ENCODE measurements at regions not wholly inside any gene's neighbourhood (a gene's known extent, or its start where the extent isn't known, plus 50 kb on each side); places are given as distances from the start of the nearest gene placed in this dataset.

DNA sequence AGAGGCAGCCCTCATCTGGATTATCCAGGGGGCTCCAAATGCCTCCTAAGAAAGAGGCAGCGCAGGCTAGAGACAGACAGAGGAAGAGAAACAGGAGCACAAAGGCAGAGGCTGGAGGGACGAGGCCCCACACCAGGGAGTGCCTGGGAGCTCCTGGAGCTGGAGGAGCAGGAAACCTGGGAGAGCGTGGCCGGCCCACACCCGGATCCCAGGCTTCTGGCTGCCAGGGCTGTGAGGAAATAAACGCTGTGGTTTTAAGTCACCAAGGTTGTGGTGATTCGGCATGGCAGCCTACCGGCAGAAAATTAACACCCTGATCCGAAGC, 165.5 kb downstream of the OLFM1 start:
- Histone ChIP-seq H3K9me3 (ENCODE audit: low read depth, low read length) (no peaks in the 10 kb centered on the region), H3K4me1 (ENCODE audit: insufficient read depth, low read length) (no peaks in the 10 kb centered on the region), H3K27me3 (ENCODE audit: insufficient read depth, low read length) (no peaks in the 10 kb centered on the region), H2AFZ (ENCODE audit: low read length) (no peak overlapping the region), H3K4me2 (ENCODE audit: insufficient read depth, low read length) (no peak overlapping the region), H3K36me3 (ENCODE audit: insufficient read depth, low read length) (no peaks in the 10 kb centered on the region), H3K27ac (ENCODE audit: low read depth, low read length) (no peak overlapping the region), H4K20me1 (ENCODE audit: insufficient read depth, low read length) (no peaks in the 10 kb centered on the region), H3K79me2 (ENCODE audit: insufficient read depth, low read length) (no peaks in the 10 kb centered on the region), H3K4me3 (ENCODE audit: insufficient read depth, low read length) (no peak overlapping the region)
- DNase-seq (ENCODE audit: insufficient read length, low spot score, missing footprints) = peak; percentile 54
- TF ChIP-seq, protein P1, sequence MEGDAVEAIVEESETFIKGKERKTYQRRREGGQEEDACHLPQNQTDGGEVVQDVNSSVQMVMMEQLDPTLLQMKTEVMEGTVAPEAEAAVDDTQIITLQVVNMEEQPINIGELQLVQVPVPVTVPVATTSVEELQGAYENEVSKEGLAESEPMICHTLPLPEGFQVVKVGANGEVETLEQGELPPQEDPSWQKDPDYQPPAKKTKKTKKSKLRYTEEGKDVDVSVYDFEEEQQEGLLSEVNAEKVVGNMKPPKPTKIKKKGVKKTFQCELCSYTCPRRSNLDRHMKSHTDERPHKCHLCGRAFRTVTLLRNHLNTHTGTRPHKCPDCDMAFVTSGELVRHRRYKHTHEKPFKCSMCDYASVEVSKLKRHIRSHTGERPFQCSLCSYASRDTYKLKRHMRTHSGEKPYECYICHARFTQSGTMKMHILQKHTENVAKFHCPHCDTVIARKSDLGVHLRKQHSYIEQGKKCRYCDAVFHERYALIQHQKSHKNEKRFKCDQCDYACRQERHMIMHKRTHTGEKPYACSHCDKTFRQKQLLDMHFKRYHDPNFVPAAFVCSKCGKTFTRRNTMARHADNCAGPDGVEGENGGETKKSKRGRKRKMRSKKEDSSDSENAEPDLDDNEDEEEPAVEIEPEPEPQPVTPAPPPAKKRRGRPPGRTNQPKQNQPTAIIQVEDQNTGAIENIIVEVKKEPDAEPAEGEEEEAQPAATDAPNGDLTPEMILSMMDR (IDR thresholded peaks at IDR 0.05; ENCODE audit: extremely low read depth, low read depth, low read length) = no peak

DNA sequence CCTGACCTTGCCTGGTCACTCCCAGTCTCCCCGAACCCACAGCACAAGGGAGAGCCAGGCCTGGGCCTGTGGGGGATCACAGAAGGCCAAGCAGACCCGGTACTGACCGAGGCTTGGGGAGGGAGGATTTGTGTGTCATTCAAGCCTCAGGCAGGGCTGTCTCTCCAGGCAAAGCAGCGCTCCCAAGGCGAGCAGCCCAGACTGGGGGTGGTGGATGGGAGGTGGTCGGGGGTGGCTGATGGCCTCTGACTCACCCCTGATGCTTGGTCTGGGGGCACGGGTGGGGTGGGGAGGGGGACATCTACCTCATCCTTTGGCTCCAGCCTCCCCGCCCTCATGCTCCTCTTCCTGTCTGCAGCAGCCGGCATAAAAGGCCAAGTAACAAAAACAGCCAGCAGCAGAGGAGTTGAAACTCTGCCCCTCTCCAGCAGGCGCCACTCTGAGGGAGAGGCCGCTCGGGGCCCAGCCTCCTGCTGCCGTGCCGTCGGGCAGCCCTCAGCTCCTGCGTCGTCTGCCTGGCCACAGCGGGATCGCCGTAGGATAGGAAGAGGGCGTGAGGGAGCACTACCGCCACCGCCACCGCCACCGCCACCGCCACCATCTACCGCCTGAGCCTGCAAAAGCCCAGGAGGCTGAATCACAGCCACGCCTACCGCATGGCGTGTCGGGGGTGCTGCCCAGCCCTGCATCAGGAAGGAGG, 166.0 kb downstream of the OLFM1 start:
- Histone ChIP-seq H3K9me3 (ENCODE audit: low read depth, low read length) (no peaks in the 10 kb centered on the region), H3K27me3 (ENCODE audit: insufficient read depth, low read length) (no peaks in the 10 kb centered on the region), H2AFZ (ENCODE audit: low read length) (no peak overlapping the region), H4K20me1 (ENCODE audit: insufficient read depth, low read length) (no peaks in the 10 kb centered on the region), H3K36me3 (ENCODE audit: insufficient read depth, low read length) (no peaks in the 10 kb centered on the region), H3K4me1 (ENCODE audit: insufficient read depth, low read length) (no peaks in the 10 kb centered on the region), H3K4me3 (ENCODE audit: insufficient read depth, low read length) (no peak overlapping the region), H3K27ac (ENCODE audit: low read depth, low read length) (no peak overlapping the region), H3K79me2 (ENCODE audit: insufficient read depth, low read length) (no peaks in the 10 kb centered on the region), H3K4me2 (ENCODE audit: insufficient read depth, low read length) (no peak overlapping the region)
- TF ChIP-seq, protein P1 (IDR thresholded peaks at IDR 0.05; ENCODE audit: extremely low read depth, low read depth, low read length) = no peak
- peak; percentile 80 for DNase-seq (ENCODE audit: insufficient read length, low spot score, missing footprints)

DNA sequence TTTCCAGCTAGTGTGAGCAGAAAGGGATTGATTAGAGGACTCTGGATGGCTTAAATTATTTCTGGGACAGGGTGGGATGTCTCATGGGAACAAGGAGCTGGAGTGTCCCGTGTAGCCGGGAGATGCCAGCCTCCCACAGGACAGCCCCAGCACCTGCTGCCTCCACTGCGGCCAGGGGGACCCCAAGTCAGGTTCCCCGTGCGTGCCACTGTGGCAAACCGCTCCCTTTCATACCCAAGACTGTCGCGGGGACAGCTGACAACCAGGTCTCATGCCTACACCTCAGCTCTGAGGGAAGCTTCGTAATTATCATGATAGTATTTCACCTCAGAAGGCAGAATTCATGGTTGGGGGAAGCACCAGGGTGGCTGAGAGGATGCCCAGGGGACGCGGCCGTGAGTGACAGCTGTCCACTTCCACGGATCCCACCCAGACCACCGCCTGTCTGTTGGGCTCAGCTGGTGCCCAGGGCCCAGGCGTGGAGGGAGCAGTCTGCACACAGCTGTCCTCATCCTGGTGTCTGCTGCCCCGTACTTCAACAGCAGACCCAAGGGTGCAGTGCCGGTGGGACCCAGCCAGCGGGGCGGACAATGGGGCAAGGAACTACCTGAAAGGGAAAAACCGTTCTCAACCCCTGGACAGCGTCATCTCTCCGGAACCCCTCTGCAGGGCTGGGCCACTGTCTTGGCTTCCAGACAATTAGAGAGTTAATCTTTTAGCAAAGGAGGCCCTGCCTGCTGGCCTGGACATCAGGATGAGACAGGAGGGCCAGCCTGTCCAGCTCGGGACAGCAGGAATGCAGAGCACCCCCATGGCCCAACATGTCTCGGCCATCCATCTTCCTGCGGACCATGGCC, 166.9 kb downstream of the OLFM1 start:
- no peaks in the 10 kb centered on the region for H3K79me2 ChIP-seq (ENCODE audit: insufficient read depth, low read length)
- DNase-seq (ENCODE audit: insufficient read length, low spot score, missing footprints) = peak; percentile 58
- no peak overlapping the region for H3K4me3 ChIP-seq (ENCODE audit: insufficient read depth, low read length)
- H3K4me2 ChIP-seq (ENCODE audit: insufficient read depth, low read length) = no peak overlapping the region
- H3K27ac ChIP-seq (ENCODE audit: low read depth, low read length) = no peak overlapping the region
- TF ChIP-seq, protein P1 (IDR thresholded peaks at IDR 0.05; ENCODE audit: extremely low read depth, low read depth, low read length) = no peak
- H3K9me3 ChIP-seq (ENCODE audit: low read depth, low read length) = no peaks in the 10 kb centered on the region
- no peaks in the 10 kb centered on the region for H3K27me3 ChIP-seq (ENCODE audit: insufficient read depth, low read length)
- H3K4me1 ChIP-seq (ENCODE audit: insufficient read depth, low read length) = no peaks in the 10 kb centered on the region
- no peak overlapping the region for H2AFZ ChIP-seq (ENCODE audit: low read length)
- no peaks in the 10 kb centered on the region for H3K36me3 ChIP-seq (ENCODE audit: insufficient read depth, low read length)
- H4K20me1 ChIP-seq (ENCODE audit: insufficient read depth, low read length) = no peaks in the 10 kb centered on the region
